HEK293T (cell line): ENCODE measurements at regions not wholly inside any gene's neighbourhood (a gene's known extent, or its start where the extent isn't known, plus 50 kb on each side); places are given as distances from the start of the nearest gene placed in this dataset.

Source experiments
- BHLHE40 ChIP-seq: fragments of 450-650 bp; IDR thresholded peaks from 2 replicates; pipeline ENCODE4 v1.6.1; 2016; ENCODE audit warnings: mild to moderate bottlenecking, moderate library complexity, borderline replicate concordance
- ELF4 ChIP-seq: fragments of 450-650 bp; IDR thresholded peaks from 2 replicates; pipeline ENCODE4 v1.6.1; 2017; ENCODE audit warnings: antibody characterized with exemption
- FOXK2 ChIP-seq: fragments of 450-650 bp; IDR thresholded peaks from 2 replicates; pipeline ENCODE4 v1.6.1; 2016; ENCODE audit warnings: mild to moderate bottlenecking
- FOXM1 ChIP-seq: fragments of 450-650 bp; IDR thresholded peaks from 2 replicates; pipeline ENCODE4 v1.6.1; 2017; ENCODE audit warnings: mild to moderate bottlenecking, borderline replicate concordance
- SP1 ChIP-seq: fragments of 450-650 bp; IDR thresholded peaks from 2 replicates; pipeline ENCODE4 v1.6.1; 2017

DNA sequence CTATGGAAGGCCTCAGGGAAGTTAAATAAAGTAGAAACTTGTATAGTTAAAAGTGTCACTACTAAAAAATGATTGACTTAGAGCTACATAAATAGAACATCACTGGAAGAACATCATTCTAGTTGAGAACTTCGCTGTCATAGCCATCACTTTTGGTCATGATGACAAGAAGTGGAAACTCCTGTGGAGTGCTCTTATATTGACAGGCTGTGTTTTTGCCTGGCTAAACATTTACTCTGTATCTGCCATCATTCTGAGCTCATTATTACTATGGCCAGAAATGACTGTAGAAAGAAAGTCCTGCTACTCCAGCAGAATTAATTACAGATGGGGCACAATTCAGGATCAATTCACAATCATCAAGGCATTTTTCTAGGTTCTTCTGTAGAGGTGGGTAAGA, 165.1 kb upstream of the GOLIM4 start:
- TF ChIP-seq SP1 = no peak
- TF ChIP-seq BHLHE40 = no peak
- no peak for TF ChIP-seq FOXK2
- TF ChIP-seq FOXM1 = no peak
- no peak for TF ChIP-seq ELF4
